ENCODE measurements at regions not wholly inside any gene's neighbourhood (a gene's known extent, or its start where the extent isn't known, plus 50 kb on each side); places are given as distances from the start of the nearest gene placed in this dataset.
"Not testable (repeated sequence)": the region's sequence is repeated elsewhere in the genome, so short reads cannot be mapped to it uniquely, and the experiment has no call there.

DNA sequence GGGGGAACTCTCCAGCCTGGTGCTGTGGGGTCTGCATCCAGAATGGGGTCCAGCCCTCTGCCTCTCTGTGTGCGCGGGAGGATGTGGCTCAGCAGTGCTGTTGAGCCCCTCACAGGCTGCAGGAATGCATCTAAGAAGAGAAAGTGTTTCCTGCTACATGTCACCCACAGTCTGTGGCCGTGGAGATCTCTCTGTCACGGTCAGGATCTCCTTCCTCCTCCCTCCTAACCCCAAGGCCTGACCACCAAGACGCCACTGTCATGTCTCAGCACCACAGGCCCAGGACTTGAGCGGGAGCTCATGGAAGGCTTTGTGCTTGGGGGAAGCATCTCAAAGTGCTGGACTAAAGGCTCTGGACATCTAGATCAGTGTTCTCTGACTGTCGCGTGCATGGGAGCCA lies 90.1 kb downstream of the SREK1 start:
- DNase-seq: no peak

DNA sequence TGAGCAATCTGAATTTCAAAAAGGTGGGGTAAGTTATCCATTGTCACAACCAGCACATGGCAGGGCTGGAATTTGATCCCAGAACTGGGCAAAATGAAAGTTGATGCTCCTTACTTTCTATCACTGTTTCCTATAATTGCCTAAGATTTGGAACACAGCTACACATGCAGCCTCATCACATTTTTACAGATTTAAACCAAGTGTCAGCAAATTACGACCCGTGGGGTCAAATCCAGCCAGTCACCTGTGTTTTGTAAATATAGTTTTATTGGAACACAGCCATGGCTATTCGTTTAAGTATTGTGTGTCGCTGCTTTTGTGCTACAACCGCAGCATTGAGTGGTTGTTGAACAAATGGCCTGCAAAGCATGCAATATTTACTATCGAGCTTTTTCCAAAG lies 94.3 kb downstream of the SREK1 start:
- DNase-seq: no peak

DNA sequence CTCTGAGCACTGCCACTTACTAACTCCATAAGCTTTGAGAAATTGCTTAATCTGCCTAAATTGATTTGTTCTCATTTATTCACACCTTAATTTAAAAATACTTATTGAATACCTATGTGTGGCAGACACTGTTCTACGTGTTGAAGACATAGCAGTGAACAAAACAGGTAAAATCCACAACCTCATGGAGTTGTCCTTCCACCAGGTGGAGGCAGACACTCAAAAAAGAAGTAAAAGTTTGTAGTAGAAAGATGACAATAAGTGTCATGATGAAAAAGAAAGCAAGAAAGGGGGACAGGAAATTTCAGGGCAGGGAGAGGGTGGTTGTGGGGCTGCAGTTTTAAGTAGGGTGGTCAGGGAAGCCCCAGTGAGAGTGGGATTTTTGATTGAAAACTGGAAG lies 94.9 kb downstream of the SREK1 start:
- no peak for DNase-seq

DNA sequence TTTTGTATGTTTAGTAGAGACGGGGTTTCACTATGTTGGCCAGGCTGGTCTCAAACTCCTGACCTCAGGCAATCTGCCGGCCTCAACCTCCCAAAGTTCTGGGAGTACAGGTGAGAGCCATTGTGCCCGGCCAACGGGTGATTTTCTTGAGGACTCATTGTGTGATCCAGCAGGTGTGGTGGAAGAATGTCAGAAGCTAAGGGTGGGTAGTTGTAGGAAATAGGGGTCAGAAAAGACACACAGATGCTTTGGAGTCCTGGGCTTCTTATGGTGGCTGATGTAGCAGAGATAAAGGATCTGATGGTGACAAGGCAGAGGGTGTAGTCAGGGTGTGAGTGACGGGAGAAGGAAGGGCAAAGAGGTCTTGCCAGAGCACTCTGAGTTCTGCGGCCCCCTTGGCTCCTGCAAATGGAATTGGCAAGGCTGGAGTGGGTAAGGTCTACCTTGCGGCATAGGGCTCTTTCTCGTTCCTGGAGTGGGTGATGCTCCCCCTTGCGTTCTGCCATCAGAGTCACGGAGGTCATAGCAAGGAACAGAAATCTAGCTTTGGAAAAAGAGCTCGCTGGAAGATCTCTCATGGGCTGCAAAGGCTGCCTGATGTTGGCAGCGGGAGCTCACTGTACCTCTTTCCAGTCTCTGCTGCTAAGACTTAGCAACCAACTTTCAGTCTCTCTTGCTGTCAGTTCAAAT lies 97.2 kb downstream of the SREK1 start:
- no peak for DNase-seq

DNA sequence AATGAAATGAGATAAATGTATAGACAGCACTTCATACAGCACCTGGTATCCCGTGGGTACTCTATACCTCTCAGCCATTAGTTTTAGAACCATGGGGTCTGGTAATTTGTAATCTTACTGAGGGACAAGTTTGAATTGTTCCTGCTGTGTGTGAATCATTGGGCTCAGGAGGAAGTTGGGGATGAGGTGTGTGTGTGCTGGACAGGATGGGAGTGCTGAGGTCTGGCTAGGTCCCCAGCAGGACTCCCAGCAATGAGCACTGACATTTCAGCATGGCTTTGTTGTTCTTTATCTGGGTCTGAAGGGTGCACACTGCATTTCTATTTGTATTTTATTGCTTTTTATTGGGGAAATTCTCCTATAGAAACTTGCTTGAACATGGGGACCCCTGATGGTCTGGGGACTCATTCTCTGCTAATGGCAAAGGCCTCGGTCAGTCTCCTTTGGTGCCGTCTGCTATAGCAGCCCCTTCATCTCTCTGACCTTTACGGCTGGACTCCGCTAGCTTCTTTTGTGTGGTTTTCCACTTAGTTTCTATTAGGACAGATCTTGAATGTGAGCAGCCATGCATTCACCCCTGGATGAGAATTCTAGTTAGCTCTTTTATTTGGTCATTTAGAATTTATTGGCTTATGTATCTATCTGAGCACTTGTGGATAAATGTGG lies 98.1 kb downstream of the SREK1 start:
- DNase-seq: no peak

DNA sequence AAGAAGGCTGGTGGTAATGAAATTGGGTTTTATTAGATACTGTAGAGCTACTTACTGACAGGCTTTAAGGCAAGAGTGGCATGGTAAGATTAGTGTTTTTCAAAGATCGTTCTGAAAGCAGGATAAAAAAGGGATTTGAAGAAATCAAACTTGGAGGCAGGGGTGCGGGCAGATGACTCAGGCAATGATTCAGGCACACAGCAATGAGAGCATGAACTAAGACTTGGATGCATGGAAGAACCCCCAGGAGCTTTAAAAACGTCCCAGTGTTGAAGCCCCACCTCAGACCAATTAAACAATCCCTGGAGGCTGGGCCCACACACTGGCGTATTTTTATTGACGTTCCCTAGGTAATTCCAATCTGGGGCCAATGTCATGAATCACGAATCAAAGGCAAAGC lies 102.5 kb downstream of the SREK1 start:
- DNase-seq: no peak

DNA sequence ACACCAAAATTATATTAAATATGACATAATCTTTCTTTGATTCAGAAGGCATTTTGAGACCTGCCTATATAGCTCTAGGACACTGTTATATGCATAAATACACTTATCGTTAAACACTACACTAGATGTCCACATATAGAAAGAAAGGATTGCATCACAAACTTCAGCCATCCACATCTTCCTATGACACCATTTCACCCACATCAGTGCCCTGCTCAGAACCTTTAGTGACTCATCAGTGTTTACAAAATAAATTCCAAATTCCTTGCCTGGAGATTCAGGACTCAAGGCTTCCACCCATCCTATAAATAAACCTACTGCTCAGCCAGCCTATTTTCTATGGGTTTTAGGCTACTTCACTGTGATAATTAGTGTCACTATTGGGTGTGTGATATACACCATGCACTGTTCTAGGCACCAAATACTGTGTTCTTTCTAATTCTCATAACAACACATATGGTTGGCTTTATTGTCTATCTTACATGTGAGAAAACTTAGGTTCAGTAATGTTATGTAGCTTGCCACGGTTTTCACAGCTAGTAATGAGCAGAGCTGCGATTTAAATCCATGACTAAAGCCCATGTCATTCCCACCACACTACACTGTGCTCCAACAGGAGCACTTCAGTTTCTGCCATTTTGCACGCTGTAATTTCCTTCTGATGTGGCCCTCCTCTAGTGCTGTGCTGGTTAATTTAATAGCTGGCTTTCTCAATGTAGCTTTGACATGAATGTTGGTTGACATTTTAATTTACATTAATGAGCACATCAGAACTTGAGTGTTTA lies 103.3 kb downstream of the SREK1 start:
- DNase-seq: no peak

DNA sequence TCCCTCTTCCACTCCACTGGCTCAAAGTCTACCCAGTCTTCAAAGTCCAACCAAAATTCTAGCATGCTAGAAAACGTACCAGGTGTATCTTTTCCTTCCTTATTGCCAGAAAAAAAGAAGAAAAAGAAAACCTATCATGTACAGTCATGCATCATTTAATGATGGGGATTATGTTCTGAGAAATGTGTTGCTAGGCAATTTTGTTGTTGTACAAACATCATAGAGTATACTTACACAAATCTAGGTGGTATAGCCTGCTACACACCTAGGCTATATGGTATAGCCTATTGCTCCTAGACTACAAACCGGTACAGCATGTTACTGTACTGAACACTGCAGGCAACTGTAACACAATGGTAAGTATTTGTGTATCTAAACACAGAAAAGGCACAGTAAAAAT lies 104.8 kb downstream of the SREK1 start:
- DNase-seq: no peak

DNA sequence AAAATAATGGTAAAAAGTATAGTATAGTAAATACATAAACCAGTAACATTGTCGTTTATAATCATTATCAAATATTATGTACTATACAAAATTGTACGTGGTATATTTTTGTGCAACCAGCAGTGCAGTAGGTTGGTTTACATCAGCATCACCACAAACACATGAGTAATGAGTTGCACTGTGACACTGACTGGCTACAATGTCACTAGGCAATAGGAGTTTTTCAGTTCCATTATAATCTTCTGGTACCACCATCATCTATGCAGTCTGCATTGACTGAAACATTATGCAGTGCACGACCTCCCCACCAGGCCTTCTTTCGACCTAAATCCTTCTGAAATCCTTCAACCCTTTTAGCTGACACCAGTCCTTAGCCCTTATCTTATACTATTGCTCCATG lies 105.8 kb downstream of the SREK1 start:
- no peak for DNase-seq

DNA sequence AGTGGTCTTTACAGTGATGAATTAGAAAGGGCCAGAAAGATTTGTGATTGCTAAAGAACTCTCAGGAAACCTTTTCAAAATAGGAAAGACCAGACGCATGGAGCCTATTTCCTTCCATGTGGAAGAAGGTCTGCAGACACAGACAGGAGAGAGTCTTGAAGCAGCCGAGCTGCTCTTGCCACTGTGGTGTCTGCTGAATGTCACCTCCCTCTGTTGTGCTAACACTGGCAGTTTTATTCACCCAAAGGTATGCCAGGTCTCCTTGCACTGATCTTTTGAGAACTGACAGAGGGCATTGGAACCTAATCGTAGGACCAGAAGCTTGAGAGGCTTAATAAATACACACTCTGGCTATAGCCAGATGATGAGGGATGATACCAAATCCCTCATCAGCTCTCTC lies 108.7 kb downstream of the SREK1 start:
- no peak for DNase-seq

DNA sequence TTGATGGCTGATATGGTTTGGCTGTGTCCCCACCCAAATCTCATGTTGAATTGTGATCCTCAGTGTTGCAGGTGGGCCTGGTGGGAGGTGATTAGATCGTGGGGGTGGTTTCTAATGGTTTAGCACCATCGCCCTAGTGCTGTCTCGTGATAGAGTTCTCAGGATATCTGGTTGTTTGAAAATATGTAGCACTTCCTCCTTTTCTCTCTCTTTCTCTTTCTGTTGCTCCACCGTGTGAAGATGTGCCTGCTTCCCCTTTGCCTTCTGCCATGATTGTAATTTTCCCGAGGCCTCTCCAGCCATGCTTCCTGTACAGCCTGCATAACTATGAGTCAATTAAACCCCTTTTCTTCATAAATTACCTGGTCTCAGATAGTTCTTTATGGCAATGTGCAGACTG lies 111.6 kb downstream of the SREK1 start:
- no peak for DNase-seq

DNA sequence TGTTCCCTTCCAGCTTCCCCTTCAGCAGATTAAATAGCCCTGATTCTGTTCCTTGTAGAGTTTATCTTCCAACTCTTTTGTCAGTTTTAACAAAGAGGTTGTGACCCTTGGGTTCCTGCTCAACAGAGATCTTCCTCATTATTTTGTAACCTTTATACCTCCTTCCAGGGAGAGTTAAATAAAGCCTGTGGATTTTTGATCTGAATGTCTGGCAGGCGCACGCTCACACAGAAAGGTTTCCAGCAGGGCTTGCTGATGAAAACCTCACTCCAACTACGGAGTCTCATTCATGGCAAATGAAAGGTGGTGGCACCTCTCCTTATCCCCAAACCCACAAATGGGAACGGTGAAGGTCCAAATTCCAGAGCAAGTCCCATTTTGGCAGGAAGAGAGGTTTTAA lies 129.0 kb downstream of the SREK1 start:
- no peak for DNase-seq

DNA sequence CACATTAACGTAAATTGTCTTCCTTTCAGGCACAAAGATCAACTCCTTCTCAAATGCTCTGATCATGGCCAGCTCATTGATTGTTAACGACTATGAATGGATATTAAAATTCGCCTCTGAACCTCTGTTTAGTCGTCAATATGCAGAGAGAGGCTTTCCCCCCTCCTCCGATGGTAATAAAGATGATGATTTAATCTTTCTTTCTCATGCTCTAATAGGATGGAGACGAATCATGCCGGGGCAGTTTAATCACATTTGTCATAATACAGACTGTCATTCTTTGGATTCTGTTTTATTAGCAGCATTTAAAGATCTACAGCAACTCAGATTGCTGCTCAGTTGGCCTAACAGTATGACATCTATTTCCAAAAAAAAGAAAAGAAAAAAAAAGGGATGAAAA lies 132.9 kb downstream of the SREK1 start:
- DNase-seq: no peak

DNA sequence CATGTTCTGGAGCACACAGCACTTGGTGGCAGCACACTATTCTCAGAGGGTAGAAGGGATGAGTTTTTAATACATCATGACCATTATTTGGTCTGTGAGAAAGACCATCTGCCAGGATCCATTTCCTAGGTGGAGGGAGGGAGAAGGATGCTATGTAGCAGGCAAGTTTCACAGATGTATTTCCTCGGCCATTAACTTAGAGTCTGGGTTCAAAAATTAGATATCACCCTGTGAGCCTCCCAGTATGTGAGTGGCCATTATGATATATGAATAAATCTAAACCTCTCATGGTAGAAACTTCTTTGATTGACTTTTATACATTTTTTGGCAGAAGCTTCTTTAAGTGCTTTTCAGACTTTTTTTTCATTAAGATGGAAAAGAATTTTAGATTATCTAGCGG lies 133.9 kb downstream of the SREK1 start:
- DNase-seq: no peak

DNA sequence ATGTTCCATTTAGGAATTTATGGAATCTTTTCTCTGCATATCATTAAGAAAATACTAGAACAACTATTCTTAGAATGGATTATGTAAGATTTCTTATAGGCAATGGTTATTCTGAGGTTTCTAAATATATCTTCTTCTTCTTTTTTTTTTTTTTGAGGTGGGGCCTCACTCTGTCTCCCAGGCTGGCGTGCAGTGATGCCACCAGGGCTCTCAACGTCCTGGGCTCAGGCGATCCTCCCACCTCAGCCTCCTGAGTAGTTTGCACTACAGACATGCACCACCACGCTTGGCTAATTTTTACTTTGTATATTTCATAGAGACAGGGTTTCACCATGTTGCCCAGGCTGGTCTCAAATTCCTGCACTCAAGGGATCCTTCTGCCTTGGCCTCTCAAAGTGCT lies 137.2 kb downstream of the SREK1 start:
- no peak for DNase-seq

DNA sequence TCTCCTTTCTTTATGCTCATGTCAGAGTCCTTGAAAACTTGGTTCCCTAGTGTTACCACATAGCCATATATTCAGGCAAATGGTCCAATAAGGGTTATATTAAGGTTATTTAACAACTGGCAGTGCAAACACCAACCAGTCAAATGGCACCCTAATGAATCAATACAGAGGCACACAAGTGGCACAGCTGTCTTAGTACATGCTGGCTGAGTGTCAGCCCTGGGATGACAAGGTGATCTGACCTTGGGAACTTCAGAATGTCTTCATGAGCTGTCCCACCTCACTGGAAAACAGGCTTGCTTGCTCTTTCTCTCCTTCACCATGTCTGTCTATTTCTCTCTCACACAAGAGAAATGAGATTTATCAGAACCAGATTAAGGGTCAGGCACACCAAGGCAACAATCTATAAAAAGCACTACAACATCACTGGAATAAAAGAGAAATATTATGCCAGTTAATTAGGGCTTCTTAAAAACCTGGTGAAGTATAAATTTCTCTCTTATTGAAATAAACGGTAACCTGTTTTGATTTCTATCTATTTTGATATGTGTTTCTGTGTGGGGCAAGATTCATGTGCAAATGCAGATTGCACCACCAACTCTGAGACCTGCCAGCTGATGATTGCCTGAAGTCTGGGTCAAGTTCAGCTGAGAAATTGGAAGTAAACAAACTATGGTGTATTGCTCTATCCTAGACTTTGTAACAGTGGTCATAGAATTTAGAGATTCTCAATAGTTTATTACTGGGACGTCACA lies 140.7 kb downstream of the SREK1 start:
- no peak for DNase-seq

DNA sequence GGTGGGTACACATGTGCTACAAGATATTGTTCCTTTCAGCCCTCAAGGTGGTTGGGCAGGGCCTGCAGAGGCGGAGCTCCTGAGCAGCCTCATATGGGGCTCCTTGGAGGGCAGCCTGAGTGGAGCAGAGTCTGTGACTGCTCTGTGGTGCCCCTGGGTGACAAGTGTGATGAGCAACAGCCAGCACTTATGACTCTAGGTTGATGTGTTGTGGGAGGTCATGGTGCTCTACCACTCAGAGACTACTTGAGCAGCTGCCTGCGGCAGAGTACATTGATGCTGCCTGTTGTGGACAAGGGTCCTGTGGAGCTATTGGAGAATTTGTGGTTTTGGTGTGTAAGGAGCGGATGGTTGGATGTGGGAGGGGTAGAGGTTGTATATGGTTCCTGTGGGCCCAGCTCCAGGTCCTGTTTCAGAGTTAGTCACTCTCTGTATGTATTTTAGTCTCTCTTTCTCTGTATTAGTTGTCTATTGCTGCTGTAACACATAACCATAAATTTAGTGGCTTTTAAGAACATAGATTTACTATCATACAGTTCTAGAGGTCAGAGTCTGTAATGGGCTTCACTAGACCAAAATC lies 141.3 kb downstream of the SREK1 start:
- DNase-seq: no peak

DNA sequence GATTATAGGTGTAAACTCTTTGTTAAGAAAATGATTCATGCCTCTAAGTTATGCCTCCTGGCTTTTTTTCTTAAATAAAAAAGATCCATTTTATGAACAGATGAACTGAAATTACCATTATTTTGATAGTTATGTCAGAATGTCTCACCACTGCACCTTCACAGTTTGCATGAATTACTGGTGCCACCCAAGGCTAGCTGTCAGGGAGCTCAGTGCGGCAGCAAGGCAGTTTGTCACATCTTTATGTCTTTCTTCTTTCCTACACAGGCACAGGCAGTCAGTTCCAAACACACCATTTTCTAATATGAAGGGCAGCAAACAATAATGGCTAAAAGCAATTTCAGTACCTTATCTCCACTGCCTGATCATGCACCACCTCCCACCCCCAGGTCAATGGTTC lies 147.7 kb downstream of the SREK1 start:
- no peak for DNase-seq

DNA sequence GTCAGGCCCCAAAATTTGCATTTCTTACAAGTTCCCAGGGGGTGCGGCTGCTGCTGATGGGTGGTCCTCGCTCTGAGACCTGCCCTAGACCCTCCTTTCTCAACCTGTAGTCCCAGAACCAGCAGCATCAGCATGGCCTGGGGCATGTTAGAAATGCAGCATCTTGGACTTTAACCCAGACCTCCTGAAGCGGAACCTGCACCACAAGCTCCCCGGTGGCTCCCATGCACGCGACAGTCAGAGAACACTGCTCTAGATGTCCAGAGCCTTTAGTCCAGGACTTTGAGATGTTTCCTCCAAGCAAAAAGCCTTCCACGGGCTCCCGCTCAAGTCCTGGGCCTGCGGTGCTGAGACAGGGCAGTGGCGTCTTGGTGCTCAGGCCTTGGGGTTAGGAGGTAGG lies 149.8 kb downstream of the SREK1 start:
- not testable (repeated sequence) for DNase-seq

DNA sequence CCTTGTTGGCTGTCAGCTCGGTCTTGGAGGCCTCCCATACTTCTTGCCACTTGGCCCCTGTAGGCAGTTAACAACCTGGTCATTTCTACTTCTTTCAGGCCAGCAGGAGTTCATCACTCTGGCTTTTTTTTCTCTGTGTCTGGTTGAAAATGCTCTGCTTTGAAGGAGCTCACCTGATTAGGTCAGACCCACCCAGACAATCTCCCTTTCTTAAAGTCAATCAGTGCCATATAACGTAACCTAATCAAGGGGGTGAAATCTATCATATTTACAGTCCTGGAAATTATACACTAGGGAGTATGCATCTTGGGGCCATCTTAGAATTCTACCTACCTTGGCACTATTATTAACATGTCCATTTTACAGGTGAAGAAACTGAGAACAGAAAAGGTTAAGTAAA lies 155.4 kb downstream of the SREK1 start:
- no peak for DNase-seq

DNA sequence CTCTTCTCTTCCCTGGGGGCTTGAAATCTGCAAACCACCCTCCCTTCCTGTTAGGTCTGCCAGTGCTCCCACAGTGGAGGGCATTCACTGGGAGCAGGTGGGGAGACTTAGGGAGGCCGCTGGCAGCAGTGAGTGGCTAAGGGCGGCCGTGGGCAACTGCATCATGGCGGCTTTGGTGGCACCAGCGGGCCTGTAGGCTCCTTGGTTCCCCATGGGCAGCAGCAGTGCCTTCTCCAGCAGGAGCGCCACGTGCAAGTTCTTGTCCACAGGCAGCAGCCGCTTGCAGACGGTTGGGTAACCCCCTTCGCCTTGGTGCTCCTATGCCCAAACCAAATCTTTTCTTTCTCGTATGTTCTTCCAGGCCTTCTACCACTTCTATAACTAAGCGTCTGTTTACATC lies 158.2 kb downstream of the SREK1 start:
- DNase-seq: no peak

DNA sequence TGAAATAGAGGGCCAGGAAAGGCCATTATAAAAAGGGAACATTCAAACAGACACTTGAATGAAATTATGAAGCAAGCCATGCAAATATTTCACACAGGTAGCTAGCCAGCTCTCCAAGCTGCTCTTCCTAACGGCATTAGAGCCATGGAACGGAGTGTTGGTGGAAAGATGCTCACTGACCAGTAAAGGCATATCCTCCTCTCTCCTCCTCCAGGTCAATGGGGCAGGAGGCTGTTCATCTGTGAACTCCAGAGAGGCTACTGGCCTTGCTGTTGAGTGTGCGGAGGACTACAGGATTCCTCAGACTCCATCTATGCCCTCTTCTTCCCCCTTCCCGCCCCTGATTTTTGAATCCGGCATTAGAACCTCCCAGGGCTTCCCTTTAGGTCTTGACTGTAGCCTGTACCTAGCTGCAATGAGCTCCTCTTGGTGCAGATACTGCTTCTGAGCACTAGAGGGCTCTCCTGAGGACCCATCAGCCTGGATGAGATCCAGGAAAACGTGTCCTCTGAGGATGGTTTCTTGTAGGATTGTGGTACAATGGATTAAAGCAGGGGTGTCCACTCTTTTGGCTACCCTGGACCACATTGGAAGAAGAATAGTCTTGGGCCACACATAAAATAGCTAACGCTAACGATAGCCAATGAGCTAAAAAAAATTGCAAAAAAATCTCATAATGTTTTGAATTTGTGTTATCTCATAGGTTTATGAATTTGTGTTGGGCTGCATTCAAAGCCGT lies 162.2 kb downstream of the SREK1 start:
- peak; percentile 38 for DNase-seq

All from CD4-positive, alpha-beta T cell treated with Interleukin-12 subunit alpha and Interleukin-12 subunit beta, for 1 hour (primary cell).